HuH-7 (cell line): ENCODE measurements at regions not wholly inside any gene's neighbourhood (a gene's known extent, or its start where the extent isn't known, plus 50 kb on each side); places are given as distances from the start of the nearest gene placed in this dataset.

Experiments
- DNase-seq: peaks from one replicate; pipeline ENCODE4 v3.0.0; 2011; ENCODE audit warnings: low spot score

DNA sequence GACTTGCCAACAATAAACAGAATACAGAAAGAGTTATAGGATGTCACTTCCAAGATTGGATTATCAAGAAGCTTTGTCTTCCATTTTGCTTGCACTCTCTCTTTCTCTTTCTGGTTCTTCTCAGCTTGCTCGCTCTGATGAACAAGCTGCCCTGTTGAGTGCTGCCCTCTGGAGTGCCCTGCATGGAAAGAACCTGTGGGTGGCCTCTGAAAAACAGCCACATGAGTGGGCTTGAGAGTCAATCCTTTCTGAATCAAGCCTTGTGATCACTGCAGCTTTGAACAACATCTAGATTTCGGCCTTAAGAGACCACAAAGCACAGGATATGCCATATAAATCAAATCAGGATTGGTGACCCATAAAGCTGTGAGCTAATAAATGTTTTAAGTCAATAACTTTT is 185.1 kb downstream of the KIF2B start:
- DNase-seq: no peak

DNA sequence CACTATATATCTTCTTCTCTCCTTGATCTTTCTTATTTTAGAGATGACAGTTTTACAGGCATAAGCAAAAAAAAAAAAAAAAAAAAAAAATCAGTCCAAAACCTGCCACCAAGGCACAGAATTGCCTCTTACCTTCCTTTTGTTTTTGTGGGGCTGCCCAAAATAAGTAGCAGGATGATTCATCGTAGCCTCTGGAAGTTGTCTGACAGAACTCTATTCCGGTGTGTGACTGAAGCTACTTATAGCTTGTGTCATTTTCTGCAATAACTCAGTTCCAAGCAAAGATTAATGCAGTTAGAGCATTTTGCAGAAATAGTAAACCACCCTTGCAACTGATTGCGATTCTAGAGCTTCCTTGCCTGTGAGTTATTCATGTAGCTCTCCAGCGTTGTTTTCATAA is 186.8 kb downstream of the KIF2B start:
- DNase-seq: no peak

DNA sequence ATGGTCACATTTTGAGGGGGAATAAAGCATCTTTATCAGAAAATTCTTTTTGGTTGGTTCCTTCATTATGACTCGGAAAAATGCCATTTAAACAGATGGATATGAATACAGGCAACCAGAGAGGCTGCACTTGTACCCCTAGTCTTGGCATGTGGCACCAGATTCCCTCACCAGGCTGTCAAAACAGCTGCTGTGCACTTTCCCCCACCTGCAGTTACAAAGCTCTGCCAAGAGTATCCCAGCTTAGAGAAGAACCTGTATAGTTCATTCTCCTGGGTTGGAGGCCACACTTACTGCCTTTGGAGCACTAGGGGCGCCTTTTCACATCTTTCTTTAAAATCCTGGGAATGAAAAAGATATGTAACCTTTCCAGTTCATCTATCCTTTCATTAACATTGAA is 190.3 kb downstream of the KIF2B start:
- DNase-seq: no peak

- DNase-seq: no peak
These were observed 193.0 kb downstream of the KIF2B start for GRCh38 chr17:54015734-54016133.

- DNase-seq: no peak
These were observed 198.7 kb downstream of the KIF2B start for GRCh38 chr17:54021418-54021817.

DNA sequence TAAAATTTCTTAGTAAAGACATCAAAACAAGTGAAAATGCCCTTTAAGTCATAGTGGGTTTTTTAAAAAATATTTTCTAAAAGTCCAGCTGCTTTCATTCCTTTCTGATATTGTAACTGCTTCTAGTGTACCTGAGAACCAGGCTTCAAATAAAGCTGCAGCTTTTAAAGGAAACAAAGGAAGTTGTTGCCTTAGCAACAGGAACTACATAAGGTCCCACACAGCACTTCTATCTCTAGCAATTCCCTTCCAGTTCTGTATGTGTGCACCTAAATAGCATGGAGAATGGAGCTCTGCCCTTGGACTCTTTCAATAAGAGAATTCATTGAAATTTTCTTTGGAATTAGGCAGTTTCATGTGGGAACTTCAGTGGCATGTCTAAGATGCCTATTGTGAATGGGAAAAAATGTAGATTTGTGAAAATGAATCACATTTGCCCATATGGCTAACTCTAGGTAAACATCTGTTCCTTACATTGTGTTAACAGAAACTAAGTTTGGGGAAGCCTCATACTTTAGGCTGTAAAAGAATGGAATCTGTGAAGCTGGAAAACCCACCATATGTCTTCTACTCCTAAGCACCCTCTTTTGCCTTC is 206.4 kb downstream of the KIF2B start:
- DNase-seq: no peak

DNA sequence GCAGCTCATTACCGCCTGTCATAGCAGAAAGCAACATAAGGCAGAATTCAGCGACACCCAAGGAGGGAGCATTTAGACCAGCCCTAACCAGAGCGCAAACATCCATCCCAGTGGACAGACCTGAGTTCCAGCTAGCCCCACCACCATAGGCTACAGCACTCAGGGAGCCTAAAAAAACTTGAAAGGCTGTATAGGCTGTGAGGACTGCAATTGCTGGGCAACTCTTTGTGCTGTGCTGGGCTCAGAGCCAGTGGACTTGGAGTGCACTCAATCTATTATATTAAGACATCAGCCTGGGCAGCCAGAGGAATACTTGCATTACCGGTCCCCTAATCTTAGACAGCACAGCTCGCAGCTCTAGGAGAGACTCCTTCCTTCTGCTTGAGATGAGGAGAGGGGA is 207.3 kb downstream of the KIF2B start:
- no peak for DNase-seq

DNA sequence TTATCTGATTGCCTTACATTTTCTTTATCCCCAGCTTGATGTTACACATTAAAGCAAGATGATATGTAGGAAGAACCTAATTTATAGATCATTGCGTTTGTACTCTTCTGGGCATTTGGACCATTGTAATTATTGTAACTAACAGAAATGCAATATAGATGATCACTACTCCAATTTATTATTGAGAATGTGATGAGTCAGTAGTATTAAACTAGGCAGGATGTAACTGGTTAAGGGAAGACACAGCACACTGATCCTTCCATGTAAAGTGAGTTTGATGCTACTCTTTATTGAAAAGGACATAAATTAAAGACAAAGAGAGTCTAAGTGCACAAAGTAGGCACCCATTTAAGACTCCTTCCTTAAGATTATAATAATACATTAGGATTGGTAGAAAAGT is 223.8 kb downstream of the KIF2B start:
- no peak for DNase-seq

DNA sequence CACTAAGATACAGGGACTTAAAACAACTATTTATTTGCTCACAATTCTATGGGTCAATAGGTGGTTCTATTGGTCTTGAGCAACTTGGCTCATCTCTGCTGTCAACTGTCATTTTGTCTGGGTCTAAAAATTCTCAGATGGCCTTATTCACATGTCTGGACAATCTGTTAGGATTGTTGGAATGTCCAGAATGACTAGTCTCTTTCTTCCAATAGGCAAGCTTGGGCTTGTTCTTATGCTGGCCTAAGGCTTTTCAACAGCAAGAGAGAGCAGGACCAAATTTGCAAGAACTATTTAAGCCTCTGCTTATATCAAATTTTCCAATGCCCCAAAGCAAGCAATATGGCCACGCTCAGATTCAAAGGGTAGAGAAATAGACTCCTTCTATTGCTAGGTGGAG is 240.9 kb downstream of the KIF2B start:
- no peak for DNase-seq

DNA sequence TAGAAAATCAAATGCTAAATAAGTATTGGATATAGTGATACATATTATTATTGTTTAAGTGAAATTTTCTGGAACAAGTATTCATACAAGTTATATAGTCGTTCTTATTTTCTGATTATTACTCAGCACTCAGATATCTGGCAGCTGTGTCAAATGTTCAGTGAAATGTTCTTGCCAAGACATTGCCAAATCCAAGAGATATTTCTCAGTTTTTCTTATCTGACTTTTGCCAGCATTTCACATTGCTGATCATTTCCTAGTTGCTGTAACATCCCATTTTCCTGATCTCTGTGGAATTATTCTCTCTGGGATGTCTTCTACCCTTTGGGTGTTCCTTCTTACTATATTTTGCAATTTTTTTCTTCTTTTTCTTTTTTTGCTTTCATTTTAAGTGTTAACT is 262.3 kb downstream of the KIF2B start:
- DNase-seq: no peak

DNA sequence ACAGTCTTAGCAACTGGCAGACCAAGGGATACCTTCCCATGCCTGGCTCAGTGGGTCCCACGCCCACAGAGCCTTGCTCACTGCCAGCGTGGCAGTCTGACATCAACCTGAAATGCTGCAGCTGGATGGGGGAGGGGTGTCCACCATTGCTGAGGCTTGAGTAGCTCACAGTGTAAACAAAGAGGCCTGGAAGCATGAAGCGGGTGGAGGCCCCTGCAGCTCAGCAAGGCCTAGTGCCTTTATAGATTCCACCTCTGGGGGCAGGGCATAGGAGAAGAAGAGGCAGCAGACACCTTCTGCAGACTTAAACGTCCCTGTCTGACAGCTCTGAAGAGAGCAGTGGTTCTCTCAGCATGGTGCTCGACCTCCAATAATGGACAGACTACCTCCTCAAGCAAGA is 263.2 kb downstream of the KIF2B start:
- no peak for DNase-seq

DNA sequence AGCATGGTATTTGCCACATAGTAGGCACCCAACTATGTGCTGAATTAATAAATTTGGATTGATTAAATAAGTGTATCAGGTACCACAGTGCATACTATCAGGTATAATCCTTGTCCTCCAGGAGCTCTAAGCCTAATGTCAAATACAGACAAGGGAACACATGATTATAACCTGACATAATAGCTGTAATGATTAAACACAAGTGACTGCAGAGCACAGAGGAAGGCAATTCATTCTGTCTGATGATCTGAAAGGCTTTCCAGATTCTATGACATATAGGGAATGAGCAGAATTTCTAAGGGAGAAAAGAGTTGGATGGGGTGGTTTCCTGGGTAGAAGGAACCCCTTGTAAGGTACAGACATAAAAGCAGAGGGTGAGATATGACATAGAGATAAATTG is 273.5 kb downstream of the KIF2B start:
- DNase-seq: no peak

GRCh38 chr17:54099221-54099620 is 276.5 kb downstream of the KIF2B start:
- DNase-seq: no peak

- DNase-seq: no peak
These were observed 279.5 kb downstream of the KIF2B start for GRCh38 chr17:54102246-54102645.

GRCh38 chr17:54111576-54111975 is 288.8 kb downstream of the KIF2B start:
- DNase-seq: no peak

GRCh38 chr17:54117452-54117851 is 294.7 kb downstream of the KIF2B start:
- DNase-seq: no peak

DNA sequence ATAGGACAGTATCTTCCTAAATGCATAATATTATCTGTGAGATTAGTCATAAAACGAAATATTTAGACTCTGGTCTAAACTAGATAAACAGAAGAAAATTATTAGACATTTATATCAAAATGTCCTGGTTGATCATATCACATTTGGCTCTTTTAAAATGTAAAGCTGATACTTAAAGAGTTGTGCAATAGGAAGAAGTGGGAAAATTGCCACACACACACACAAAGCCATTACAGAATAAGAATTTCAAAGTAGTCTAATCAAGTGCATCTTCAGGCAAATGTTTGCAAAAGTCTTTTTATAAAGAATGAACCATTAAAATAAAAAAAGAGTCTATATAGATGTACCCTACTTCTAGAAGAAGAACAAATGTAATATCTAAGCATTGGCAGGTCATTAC is 301.7 kb downstream of the KIF2B start:
- DNase-seq: no peak

GRCh38 chr17:54153423-54153822 is 330.7 kb downstream of the KIF2B start:
- DNase-seq: no peak

DNA sequence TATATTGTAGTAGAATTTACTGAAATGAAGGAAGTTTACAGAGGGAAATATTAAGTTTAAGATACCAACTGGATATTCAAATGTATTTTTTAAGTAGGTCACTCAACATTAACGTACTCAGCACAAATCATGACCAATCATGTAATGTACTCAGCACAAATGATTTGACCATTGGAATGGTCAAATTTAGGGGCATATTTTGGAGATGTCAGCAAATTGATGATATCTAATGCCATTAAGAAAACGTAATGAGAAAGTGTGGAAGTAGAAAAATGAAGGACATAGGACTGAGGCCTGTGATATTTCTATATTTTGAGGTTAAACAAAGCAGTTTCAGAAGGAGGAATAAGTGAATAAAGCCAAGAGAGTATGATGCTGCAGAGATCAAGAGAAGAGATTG is 334.8 kb downstream of the KIF2B start:
- no peak for DNase-seq

GRCh38 chr17:54172096-54172984 is 349.6 kb downstream of the KIF2B start:
- no peak for DNase-seq

- no peak for DNase-seq
These were observed 350.2 kb downstream of the KIF2B start for GRCh38 chr17:54172985-54173316.

DNA sequence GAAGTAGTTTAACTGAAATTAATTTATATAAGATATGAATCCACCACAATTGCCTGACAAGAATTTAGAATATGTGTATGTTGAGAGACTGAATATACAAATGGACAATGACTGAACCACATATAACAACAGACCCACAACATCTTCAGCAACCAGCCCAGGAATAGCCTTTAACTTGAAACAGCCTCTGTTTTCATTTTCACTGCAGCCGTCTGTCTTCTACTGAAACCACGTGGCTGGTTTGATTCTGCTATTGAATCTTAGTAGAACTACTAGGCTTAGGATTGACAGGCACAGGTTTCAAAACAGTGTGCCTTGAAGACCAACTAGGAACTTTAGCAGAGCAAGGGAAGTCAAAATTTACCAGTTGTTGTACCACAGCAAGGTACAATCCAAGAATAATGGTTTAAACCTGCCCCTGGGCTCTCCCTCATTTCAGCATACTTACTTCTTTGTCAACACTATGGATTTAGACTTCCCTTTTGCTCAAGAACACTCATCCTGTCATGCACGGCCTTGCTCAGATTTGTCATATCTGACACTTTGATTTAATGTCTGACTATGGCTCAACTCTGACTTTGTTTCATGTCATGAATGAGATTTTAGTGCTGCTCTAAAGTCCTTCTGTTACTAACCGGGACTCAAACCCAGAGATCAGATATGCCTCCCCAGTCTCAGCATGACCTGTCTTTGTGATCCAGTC is 355.0 kb downstream of the KIF2B start:
- DNase-seq: no peak

DNA sequence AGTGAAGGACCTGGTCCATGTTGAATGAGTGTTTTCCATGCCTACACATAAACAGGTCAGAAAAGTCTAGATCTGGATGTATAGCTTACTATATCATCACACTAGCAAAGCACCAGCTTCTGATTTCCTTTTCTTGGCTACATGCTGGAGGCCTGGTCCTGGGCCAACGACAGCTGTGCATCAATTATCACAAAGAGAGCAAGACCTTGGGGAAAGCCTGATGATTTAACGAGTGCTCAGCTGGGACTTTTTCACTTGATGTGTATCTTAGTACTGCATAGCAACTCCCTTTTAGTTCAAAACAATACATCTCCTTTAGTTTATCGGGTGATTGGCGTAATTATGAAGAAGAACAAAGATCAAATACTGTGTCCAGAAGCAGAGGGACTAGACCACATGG is 358.2 kb downstream of the KIF2B start:
- no peak for DNase-seq
